ENCODE measurements at regions not wholly inside any gene's neighbourhood (a gene's known extent, or its start where the extent isn't known, plus 50 kb on each side); places are given as distances from the start of the nearest gene placed in this dataset.

- no peaks in the 10 kb centered on the region for H3K27me3 ChIP-seq (ENCODE audit: control insufficient read depth, insufficient read depth, low read length)
- no peaks in the 10 kb centered on the region for H3K36me3 ChIP-seq (ENCODE audit: control insufficient read depth, insufficient read depth, low read length)
- no peak overlapping the region for H3K9ac ChIP-seq (ENCODE audit: low read length)
- H3K9me3 ChIP-seq (ENCODE audit: control insufficient read depth, low read length), result no peaks in the 10 kb centered on the region
- H3K4me3 ChIP-seq (ENCODE audit: low read length), result no peak overlapping the region
- no peaks in the 10 kb centered on the region for H3K4me1 ChIP-seq (ENCODE audit: control insufficient read depth, insufficient read depth, low read length)
Measured at GRCh38 chr2:155722290-155722689, 610.2 kb downstream of the NR4A2 start.

- no peaks in the 10 kb centered on the region for H3K36me3 ChIP-seq (ENCODE audit: control insufficient read depth, insufficient read depth, low read length)
- H3K9ac ChIP-seq (ENCODE audit: low read length), result no peak overlapping the region
- no peak overlapping the region for H3K4me3 ChIP-seq (ENCODE audit: low read length)
- H3K9me3 ChIP-seq (ENCODE audit: control insufficient read depth, low read length), result no peaks in the 10 kb centered on the region
- no peaks in the 10 kb centered on the region for H3K4me1 ChIP-seq (ENCODE audit: control insufficient read depth, insufficient read depth, low read length)
- no peaks in the 10 kb centered on the region for H3K27me3 ChIP-seq (ENCODE audit: control insufficient read depth, insufficient read depth, low read length)
Measured at GRCh38 chr2:155715705-155716104, 616.8 kb downstream of the NR4A2 start.

GRCh38 chr2:155714983-155715382 is 617.5 kb downstream of the NR4A2 start:
- Histone ChIP-seq H3K4me1 (ENCODE audit: control insufficient read depth, insufficient read depth, low read length) (no peaks in the 10 kb centered on the region), H3K36me3 (ENCODE audit: control insufficient read depth, insufficient read depth, low read length) (no peaks in the 10 kb centered on the region), H3K4me3 (ENCODE audit: low read length) (no peak overlapping the region), H3K9ac (ENCODE audit: low read length) (no peak overlapping the region), H3K9me3 (ENCODE audit: control insufficient read depth, low read length) (no peaks in the 10 kb centered on the region), H3K27me3 (ENCODE audit: control insufficient read depth, insufficient read depth, low read length) (no peaks in the 10 kb centered on the region)

- H3K9me3 ChIP-seq (ENCODE audit: control insufficient read depth, low read length), result no peaks in the 10 kb centered on the region
- no peak overlapping the region for H3K9ac ChIP-seq (ENCODE audit: low read length)
- no peaks in the 10 kb centered on the region for H3K27me3 ChIP-seq (ENCODE audit: control insufficient read depth, insufficient read depth, low read length)
- no peak overlapping the region for H3K4me3 ChIP-seq (ENCODE audit: low read length)
- no peaks in the 10 kb centered on the region for H3K36me3 ChIP-seq (ENCODE audit: control insufficient read depth, insufficient read depth, low read length)
- H3K4me1 ChIP-seq (ENCODE audit: control insufficient read depth, insufficient read depth, low read length), result no peaks in the 10 kb centered on the region
Measured at GRCh38 chr2:155708071-155708470, 624.5 kb downstream of the NR4A2 start.

- Histone ChIP-seq H3K4me1 (ENCODE audit: control insufficient read depth, insufficient read depth, low read length) (no peaks in the 10 kb centered on the region), H3K27me3 (ENCODE audit: control insufficient read depth, insufficient read depth, low read length) (no peaks in the 10 kb centered on the region), H3K4me3 (ENCODE audit: low read length) (no peak overlapping the region), H3K9me3 (ENCODE audit: control insufficient read depth, low read length) (no peaks in the 10 kb centered on the region), H3K9ac (ENCODE audit: low read length) (no peak overlapping the region), H3K36me3 (ENCODE audit: control insufficient read depth, insufficient read depth, low read length) (no peaks in the 10 kb centered on the region)
Measured at GRCh38 chr2:155703917-155704316, 628.6 kb downstream of the NR4A2 start.

- Histone ChIP-seq H3K9ac (ENCODE audit: low read length) (no peak overlapping the region), H3K9me3 (ENCODE audit: control insufficient read depth, low read length) (no peaks in the 10 kb centered on the region), H3K27me3 (ENCODE audit: control insufficient read depth, insufficient read depth, low read length) (no peaks in the 10 kb centered on the region), H3K4me3 (ENCODE audit: low read length) (no peak overlapping the region), H3K4me1 (ENCODE audit: control insufficient read depth, insufficient read depth, low read length) (no peaks in the 10 kb centered on the region), H3K36me3 (ENCODE audit: control insufficient read depth, insufficient read depth, low read length) (no peaks in the 10 kb centered on the region)
Measured at GRCh38 chr2:155703048-155703447, 629.5 kb downstream of the NR4A2 start.

GRCh38 chr2:155701721-155702120 is 630.8 kb downstream of the NR4A2 start:
- H3K9me3 ChIP-seq (ENCODE audit: control insufficient read depth, low read length), result no peaks in the 10 kb centered on the region
- H3K36me3 ChIP-seq (ENCODE audit: control insufficient read depth, insufficient read depth, low read length), result no peaks in the 10 kb centered on the region
- H3K27me3 ChIP-seq (ENCODE audit: control insufficient read depth, insufficient read depth, low read length), result no peaks in the 10 kb centered on the region
- H3K4me3 ChIP-seq (ENCODE audit: low read length), result no peak overlapping the region
- H3K9ac ChIP-seq (ENCODE audit: low read length), result no peak overlapping the region
- no peaks in the 10 kb centered on the region for H3K4me1 ChIP-seq (ENCODE audit: control insufficient read depth, insufficient read depth, low read length)

- H3K4me1 ChIP-seq (ENCODE audit: control insufficient read depth, insufficient read depth, low read length), result no peaks in the 10 kb centered on the region
- no peak overlapping the region for H3K4me3 ChIP-seq (ENCODE audit: low read length)
- no peaks in the 10 kb centered on the region for H3K27me3 ChIP-seq (ENCODE audit: control insufficient read depth, insufficient read depth, low read length)
- no peaks in the 10 kb centered on the region for H3K36me3 ChIP-seq (ENCODE audit: control insufficient read depth, insufficient read depth, low read length)
- H3K9me3 ChIP-seq (ENCODE audit: control insufficient read depth, low read length), result no peaks in the 10 kb centered on the region
- no peak overlapping the region for H3K9ac ChIP-seq (ENCODE audit: low read length)
Measured at GRCh38 chr2:155696571-155696970, 636.0 kb downstream of the NR4A2 start.

GRCh38 chr2:155695505-155695904 is 637.0 kb downstream of the NR4A2 start:
- Histone ChIP-seq H3K27me3 (ENCODE audit: control insufficient read depth, insufficient read depth, low read length) (no peaks in the 10 kb centered on the region), H3K9me3 (ENCODE audit: control insufficient read depth, low read length) (no peaks in the 10 kb centered on the region), H3K4me3 (ENCODE audit: low read length) (no peak overlapping the region), H3K4me1 (ENCODE audit: control insufficient read depth, insufficient read depth, low read length) (no peaks in the 10 kb centered on the region), H3K9ac (ENCODE audit: low read length) (no peak overlapping the region), H3K36me3 (ENCODE audit: control insufficient read depth, insufficient read depth, low read length) (no peaks in the 10 kb centered on the region)

GRCh38 chr2:155692856-155693255 is 639.7 kb downstream of the NR4A2 start:
- Histone ChIP-seq H3K36me3 (ENCODE audit: control insufficient read depth, insufficient read depth, low read length) (no peaks in the 10 kb centered on the region), H3K9me3 (ENCODE audit: control insufficient read depth, low read length) (no peaks in the 10 kb centered on the region), H3K9ac (ENCODE audit: low read length) (no peak overlapping the region), H3K4me1 (ENCODE audit: control insufficient read depth, insufficient read depth, low read length) (no peaks in the 10 kb centered on the region), H3K4me3 (ENCODE audit: low read length) (no peak overlapping the region), H3K27me3 (ENCODE audit: control insufficient read depth, insufficient read depth, low read length) (no peaks in the 10 kb centered on the region)

GRCh38 chr2:155692106-155692505 is 640.4 kb downstream of the NR4A2 start:
- no peaks in the 10 kb centered on the region for H3K4me1 ChIP-seq (ENCODE audit: control insufficient read depth, insufficient read depth, low read length)
- no peaks in the 10 kb centered on the region for H3K36me3 ChIP-seq (ENCODE audit: control insufficient read depth, insufficient read depth, low read length)
- H3K9ac ChIP-seq (ENCODE audit: low read length), result no peak overlapping the region
- no peaks in the 10 kb centered on the region for H3K27me3 ChIP-seq (ENCODE audit: control insufficient read depth, insufficient read depth, low read length)
- H3K9me3 ChIP-seq (ENCODE audit: control insufficient read depth, low read length), result no peaks in the 10 kb centered on the region
- H3K4me3 ChIP-seq (ENCODE audit: low read length), result no peak overlapping the region

GRCh38 chr2:155690785-155691184 is 641.7 kb downstream of the NR4A2 start:
- H3K9ac ChIP-seq (ENCODE audit: low read length), result no peak overlapping the region
- H3K4me1 ChIP-seq (ENCODE audit: control insufficient read depth, insufficient read depth, low read length), result no peaks in the 10 kb centered on the region
- no peaks in the 10 kb centered on the region for H3K36me3 ChIP-seq (ENCODE audit: control insufficient read depth, insufficient read depth, low read length)
- no peak overlapping the region for H3K4me3 ChIP-seq (ENCODE audit: low read length)
- H3K27me3 ChIP-seq (ENCODE audit: control insufficient read depth, insufficient read depth, low read length), result no peaks in the 10 kb centered on the region
- H3K9me3 ChIP-seq (ENCODE audit: control insufficient read depth, low read length), result no peaks in the 10 kb centered on the region

GRCh38 chr2:155689791-155690190 is 642.7 kb downstream of the NR4A2 start:
- H3K9ac ChIP-seq (ENCODE audit: low read length), result no peak overlapping the region
- no peaks in the 10 kb centered on the region for H3K4me1 ChIP-seq (ENCODE audit: control insufficient read depth, insufficient read depth, low read length)
- no peaks in the 10 kb centered on the region for H3K27me3 ChIP-seq (ENCODE audit: control insufficient read depth, insufficient read depth, low read length)
- no peaks in the 10 kb centered on the region for H3K9me3 ChIP-seq (ENCODE audit: control insufficient read depth, low read length)
- H3K36me3 ChIP-seq (ENCODE audit: control insufficient read depth, insufficient read depth, low read length), result no peaks in the 10 kb centered on the region
- no peak overlapping the region for H3K4me3 ChIP-seq (ENCODE audit: low read length)
